ENCODE measurements at regions not wholly inside any gene's neighbourhood (a gene's known extent, or its start where the extent isn't known, plus 50 kb on each side); places are given as distances from the start of the nearest gene placed in this dataset.

GRCh38 chr12:42922505-42922850, 332.9 kb upstream of the PRICKLE1 start:
- no peak for TF ChIP-seq CTCF (IDR thresholded peaks at IDR 0.05; ENCODE audit: poor library complexity)
- TF ChIP-seq EZH2 (IDR thresholded peaks at IDR 0.05; ENCODE audit: borderline replicate concordance), result no peak
- TF ChIP-seq EZH2phosphoT487 (IDR thresholded peaks at IDR 0.05; ENCODE audit: low read depth, severe bottlenecking, unreplicated experiment), result no peak
